ENCODE measurements at regions not wholly inside any gene's neighbourhood (a gene's known extent, or its start where the extent isn't known, plus 50 kb on each side); places are given as distances from the start of the nearest gene placed in this dataset.

DNA sequence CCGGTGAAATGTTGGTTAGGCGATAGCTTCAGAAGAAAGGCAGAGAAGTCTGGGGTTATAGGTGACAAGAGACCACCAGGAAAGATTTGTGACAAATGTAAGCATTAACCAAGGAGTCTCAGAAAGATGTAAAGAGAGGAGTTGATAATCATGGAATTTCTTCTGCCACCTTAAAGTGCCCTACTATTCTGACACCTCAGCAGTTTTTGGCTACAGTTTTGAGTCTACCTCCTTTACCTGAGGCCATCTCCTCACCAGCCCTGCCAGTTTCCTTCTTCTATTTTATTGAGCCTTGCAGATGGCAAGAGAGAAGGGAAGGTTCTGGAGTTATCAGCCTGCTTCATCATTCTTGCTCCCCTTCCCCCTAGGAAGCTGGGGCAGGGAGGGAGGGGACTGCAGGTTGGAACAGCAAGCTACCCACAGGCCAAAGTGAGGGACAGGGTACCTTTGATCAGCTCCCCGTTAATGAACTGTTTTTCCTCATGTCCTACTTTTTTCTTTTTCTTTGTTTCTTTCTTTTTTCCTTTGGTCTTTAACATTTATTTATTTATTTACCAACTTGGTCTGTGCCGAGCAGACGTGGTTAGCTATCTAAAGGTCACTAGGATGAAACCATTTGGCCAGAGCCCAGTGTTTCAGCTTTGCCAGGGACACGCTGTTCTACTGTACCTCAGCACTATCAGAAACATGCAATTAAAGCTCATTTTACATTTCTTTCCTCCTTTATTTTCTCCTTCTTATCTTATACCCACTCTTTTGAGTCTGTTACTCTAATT lies 438.7 kb upstream of the AR start:
- H3K4me1 Mint-ChIP-seq (ENCODE audit: low read depth) = no peaks in the 10 kb centered on the region
- no peaks in the 10 kb centered on the region for H3K36me3 Mint-ChIP-seq (ENCODE audit: low read depth)
- ChIA-PET CTCF (interaction anchor here (0.5 kb wide), 1 partner anchor 1950 kb away, joined by 3 read pairs; no protein-coding TSS in a partner anchor), POLR2A (no interaction called here)
- no peaks in the 10 kb centered on the region for H3K27me3 Mint-ChIP-seq
- TF ChIP-seq, protein P1, sequence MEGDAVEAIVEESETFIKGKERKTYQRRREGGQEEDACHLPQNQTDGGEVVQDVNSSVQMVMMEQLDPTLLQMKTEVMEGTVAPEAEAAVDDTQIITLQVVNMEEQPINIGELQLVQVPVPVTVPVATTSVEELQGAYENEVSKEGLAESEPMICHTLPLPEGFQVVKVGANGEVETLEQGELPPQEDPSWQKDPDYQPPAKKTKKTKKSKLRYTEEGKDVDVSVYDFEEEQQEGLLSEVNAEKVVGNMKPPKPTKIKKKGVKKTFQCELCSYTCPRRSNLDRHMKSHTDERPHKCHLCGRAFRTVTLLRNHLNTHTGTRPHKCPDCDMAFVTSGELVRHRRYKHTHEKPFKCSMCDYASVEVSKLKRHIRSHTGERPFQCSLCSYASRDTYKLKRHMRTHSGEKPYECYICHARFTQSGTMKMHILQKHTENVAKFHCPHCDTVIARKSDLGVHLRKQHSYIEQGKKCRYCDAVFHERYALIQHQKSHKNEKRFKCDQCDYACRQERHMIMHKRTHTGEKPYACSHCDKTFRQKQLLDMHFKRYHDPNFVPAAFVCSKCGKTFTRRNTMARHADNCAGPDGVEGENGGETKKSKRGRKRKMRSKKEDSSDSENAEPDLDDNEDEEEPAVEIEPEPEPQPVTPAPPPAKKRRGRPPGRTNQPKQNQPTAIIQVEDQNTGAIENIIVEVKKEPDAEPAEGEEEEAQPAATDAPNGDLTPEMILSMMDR (IDR thresholded peaks at IDR 0.05) = no peak
- H3K4me3 Mint-ChIP-seq = no peak overlapping the region
- intact Hi-C loops (cut with micrococcal nuclease) = no loop called here
- H3K9me3 Mint-ChIP-seq = no peaks in the 10 kb centered on the region
- ATAC-seq = no peak
- H3K27ac Mint-ChIP-seq = no peak overlapping the region
- no peak for DNase-seq

DNA sequence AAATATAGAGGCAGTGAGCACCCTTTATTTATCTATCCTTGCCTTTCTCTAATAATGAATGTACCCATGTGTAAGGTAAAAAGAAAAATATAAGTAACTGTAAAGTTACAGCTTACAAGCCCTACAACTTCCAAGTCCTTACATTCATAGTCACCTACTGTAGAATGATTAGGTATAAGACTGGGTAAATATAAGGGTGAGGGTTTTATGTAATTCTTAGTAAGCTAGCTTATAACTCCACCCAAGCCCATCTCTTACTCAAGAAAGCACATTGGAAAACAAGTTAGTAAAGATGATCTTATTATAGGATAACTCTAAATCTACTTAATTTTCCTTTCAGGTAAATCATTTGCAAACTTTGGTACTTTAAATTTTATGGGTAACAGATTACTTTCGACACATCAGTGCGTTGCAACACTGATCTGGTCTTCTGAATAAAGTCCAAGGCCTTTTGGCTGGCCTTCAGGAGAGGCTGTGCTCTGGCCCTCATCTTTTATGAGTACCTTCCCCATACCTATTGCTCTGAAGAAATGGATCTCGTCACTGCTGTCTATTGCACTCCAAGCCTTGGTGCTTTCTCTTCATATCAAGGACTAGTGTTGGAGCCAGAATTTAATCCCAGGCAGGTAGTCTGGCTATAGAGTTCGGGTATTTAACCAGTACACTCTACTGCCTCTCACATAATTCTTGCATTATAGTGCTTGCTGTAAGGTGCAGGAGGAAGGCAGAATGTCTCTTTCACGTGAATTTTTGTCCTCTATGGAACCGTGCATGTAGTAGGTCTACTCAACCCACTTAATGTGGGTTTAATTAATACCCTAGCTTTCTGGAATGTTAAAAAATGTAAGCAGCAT lies 443.6 kb upstream of the AR start:
- intact Hi-C loops (cut with micrococcal nuclease) = no loop called here

DNA sequence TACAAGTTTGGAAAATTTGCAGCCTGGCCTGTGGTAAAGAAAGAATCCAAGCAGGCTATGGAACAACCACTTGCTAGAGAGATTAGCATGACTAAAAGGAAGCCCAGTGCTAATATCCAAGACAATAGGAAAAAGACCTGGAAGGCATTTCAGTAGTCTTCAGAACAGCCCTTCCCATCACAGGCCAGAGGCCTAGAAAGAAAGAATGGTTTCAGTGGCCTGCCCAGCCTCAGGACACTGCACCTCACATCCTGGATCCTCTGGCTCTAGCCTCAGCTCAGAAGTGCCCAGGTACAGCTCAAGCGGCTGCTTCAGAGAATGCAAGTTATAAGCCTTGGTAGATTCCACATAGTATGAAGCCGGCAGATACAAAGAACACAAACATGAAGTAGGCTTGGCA lies 449.8 kb upstream of the AR start:
- H3K4me1 Mint-ChIP-seq (ENCODE audit: low read depth) = no peaks in the 10 kb centered on the region
- H3K4me3 Mint-ChIP-seq = no peak overlapping the region
- intact Hi-C loops (cut with micrococcal nuclease) = no loop called here
- no peak overlapping the region for H3K27ac Mint-ChIP-seq
- DNase-seq (no peak), ATAC-seq (no peak)
- ChIA-PET POLR2A (no interaction called here), CTCF (no interaction called here)
- H3K36me3 Mint-ChIP-seq (ENCODE audit: low read depth) = no peaks in the 10 kb centered on the region
- TF ChIP-seq, protein P1 (IDR thresholded peaks at IDR 0.05) = no peak
- H3K9me3 Mint-ChIP-seq = no peaks in the 10 kb centered on the region
- no peaks in the 10 kb centered on the region for H3K27me3 Mint-ChIP-seq

More for the DNA sequence above, 443.6 kb upstream of the AR start:
- ATAC-seq (no peak), DNase-seq (no peak)
- Mint-ChIP-seq H3K9me3 (no peaks in the 10 kb centered on the region), H3K36me3 (ENCODE audit: low read depth) (no peaks in the 10 kb centered on the region), H3K27ac (no peak overlapping the region), H3K27me3 (no peaks in the 10 kb centered on the region), H3K4me1 (ENCODE audit: low read depth) (no peaks in the 10 kb centered on the region), H3K4me3 (no peak overlapping the region)
- TF ChIP-seq, protein P1 (IDR thresholded peaks at IDR 0.05) = no peak
- CTCF ChIA-PET = no interaction called here
- POLR2A ChIA-PET = no interaction called here

DNA sequence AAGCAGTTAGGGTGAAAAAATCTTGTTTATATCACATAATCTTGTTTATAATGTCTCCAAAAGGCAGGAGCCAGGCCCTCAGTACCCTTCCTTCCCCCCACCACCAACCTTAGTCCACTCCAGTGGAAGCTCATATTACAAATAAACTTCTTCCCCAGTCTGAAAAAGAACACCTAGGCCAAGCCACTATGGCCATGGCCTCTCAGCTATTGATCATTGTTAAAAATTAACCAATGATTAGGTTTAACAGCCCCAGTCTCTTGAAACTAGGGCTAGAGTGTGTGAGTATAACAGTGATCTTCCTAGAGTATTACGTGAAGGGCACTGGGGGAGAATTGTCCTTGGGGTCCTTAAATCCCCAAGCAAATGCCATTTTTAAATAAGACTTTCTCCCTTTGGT lies 411.9 kb upstream of the EDA2R start:
- Mint-ChIP-seq H3K4me1 (ENCODE audit: low read depth) (no peaks in the 10 kb centered on the region), H3K27me3 (no peaks in the 10 kb centered on the region), H3K36me3 (ENCODE audit: low read depth) (no peaks in the 10 kb centered on the region), H3K27ac (no peak overlapping the region), H3K9me3 (no peaks in the 10 kb centered on the region), H3K4me3 (no peak overlapping the region)
- ChIA-PET POLR2A (no interaction called here), CTCF (no interaction called here)
- ATAC-seq = no peak
- intact Hi-C loops (cut with micrococcal nuclease) = no loop called here
- TF ChIP-seq, protein P1 (IDR thresholded peaks at IDR 0.05) = no peak
- DNase-seq = no peak

DNA sequence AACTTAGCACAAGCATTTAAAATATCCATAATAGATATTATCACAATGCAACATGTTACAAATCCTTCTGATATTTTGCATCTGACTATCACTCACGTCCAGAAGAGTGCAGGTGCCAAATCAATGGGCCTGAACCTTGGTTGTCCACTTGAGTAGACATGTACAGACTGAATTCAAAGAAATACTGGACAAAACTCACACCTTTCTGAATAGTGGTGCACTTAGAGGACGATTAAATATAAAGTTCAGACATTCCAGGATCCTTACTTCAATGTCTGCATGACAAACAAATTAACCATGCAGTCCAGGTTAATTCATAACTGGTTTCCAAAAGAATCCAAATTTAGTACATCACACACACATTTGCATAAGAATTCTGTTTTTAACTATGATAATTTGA lies 406.0 kb upstream of the EDA2R start:
- TF ChIP-seq, protein P1 (IDR thresholded peaks at IDR 0.05) = no peak
- POLR2A ChIA-PET = no interaction called here

More for the DNA sequence above, 406.0 kb upstream of the EDA2R start:
- intact Hi-C loops (cut with micrococcal nuclease) = no loop called here
- CTCF ChIA-PET = no interaction called here
- ATAC-seq = no peak
- Mint-ChIP-seq H3K27ac (no peak overlapping the region), H3K4me1 (ENCODE audit: low read depth) (no peaks in the 10 kb centered on the region), H3K9me3 (no peaks in the 10 kb centered on the region), H3K27me3 (no peaks in the 10 kb centered on the region), H3K4me3 (no peak overlapping the region), H3K36me3 (ENCODE audit: low read depth) (no peaks in the 10 kb centered on the region)
- DNase-seq = no peak
